Mesenchymal stem cell (in vitro differentiated cells and primary cell): ENCODE measurements at regions not wholly inside any gene's neighbourhood (a gene's known extent, or its start where the extent isn't known, plus 50 kb on each side); places are given as distances from the start of the nearest gene placed in this dataset.

Experiments used
- DNase-seq: peaks from one replicate; pipeline ENCODE4 v3.0.0-alpha.2; 2013
- H2AFZ ChIP-seq: one replicate; pipeline ENCODE4 v1.6.1; 2013; ENCODE audit warnings: low read depth, mild to moderate bottlenecking, control low read depth, inconsistent platforms, low read length, moderate library complexity
- H2AK5ac ChIP-seq: 2 replicates; pipeline ENCODE4 v1.6.1; 2013; ENCODE audit warnings: low read length, moderate library complexity, mild to moderate bottlenecking, inconsistent platforms; ENCODE audit not compliant: severe bottlenecking
- H2BK120ac ChIP-seq: one replicate; pipeline ENCODE4 v1.6.1; 2013; ENCODE audit warnings: low read depth, mild to moderate bottlenecking, inconsistent platforms, low read length, moderate library complexity
- H2BK12ac ChIP-seq, 2 experiments: one replicate each; pipeline ENCODE4 v1.6.1; 2013; ENCODE audit warnings: inconsistent platforms in 2 of 2, low read length in 2 of 2, mild to moderate bottlenecking in 2 of 2, moderate library complexity in 2 of 2, control low read depth in 1 of 2
- H2BK15ac ChIP-seq: one replicate; pipeline ENCODE4 v1.6.1; 2013; ENCODE audit warnings: mild to moderate bottlenecking, low read depth, inconsistent platforms; ENCODE audit not compliant: poor library complexity, severe bottlenecking
- H2BK5ac ChIP-seq: 2 replicates; pipeline ENCODE4 v1.6.1; 2013; ENCODE audit warnings: low read depth, mild to moderate bottlenecking, low read length, control low read depth, inconsistent platforms; ENCODE audit not compliant: poor library complexity, severe bottlenecking
- H3K14ac ChIP-seq, 2 experiments: one replicate each; pipeline ENCODE4 v1.6.1; 2013; ENCODE audit warnings: inconsistent platforms in 2 of 2, low read length in 2 of 2, control low read depth in 1 of 2, mild to moderate bottlenecking in 1 of 2, moderate library complexity in 1 of 2
- H3K18ac ChIP-seq, 2 experiments: one replicate each; pipeline ENCODE4 v1.6.1; 2013; ENCODE audit warnings: inconsistent platforms in 2 of 2, low read length in 2 of 2, control low read depth in 1 of 2, low read depth in 1 of 2, mild to moderate bottlenecking in 1 of 2
- H3K23ac ChIP-seq, 2 experiments: one replicate each; pipeline ENCODE4 v1.6.1; 2013; ENCODE audit warnings: inconsistent platforms in 2 of 2, low read length in 2 of 2, mild to moderate bottlenecking in 2 of 2, moderate library complexity in 2 of 2, control low read depth in 1 of 2
- H3K27ac ChIP-seq: 2 replicates; pipeline ENCODE4 v1.5.1; 2013; ENCODE audit warnings: mild to moderate bottlenecking, moderate library complexity, low read length, control low read depth, inconsistent platforms; ENCODE audit not compliant: poor library complexity, severe bottlenecking
- H3K27me3 ChIP-seq, 2 experiments: 2 replicates each; pipeline versions ENCODE4 v1.6.1 to v1.7.0; 2013; ENCODE audit warnings: low read length in 2 of 2, mild to moderate bottlenecking in 2 of 2, moderate library complexity in 2 of 2, control low read depth in 1 of 2, inconsistent platforms in 1 of 2; ENCODE audit not compliant: control insufficient read depth in 1 of 2, insufficient read depth in 1 of 2
- H3K36me3 ChIP-seq, 2 experiments: 2 replicates each; pipeline versions ENCODE4 v1.6.1 to v1.7.0; 2013; ENCODE audit warnings: low read length in 2 of 2, control low read depth in 1 of 2, inconsistent platforms in 1 of 2, low read depth in 1 of 2, mild to moderate bottlenecking in 1 of 2; ENCODE audit not compliant: insufficient read depth in 2 of 2, control insufficient read depth in 1 of 2
- H3K4ac ChIP-seq, 2 experiments: one replicate each; pipeline ENCODE4 v1.6.1; 2013; ENCODE audit warnings: inconsistent platforms in 2 of 2, low read length in 2 of 2, mild to moderate bottlenecking in 2 of 2, moderate library complexity in 2 of 2, control low read depth in 1 of 2, low read depth in 1 of 2
- H3K4me1 ChIP-seq: 2 replicates; pipeline ENCODE4 v1.6.1; 2013; ENCODE audit warnings: low read depth, low read length, control low read depth; ENCODE audit not compliant: control insufficient read depth, insufficient read depth
- H3K4me2 ChIP-seq: 2 replicates; pipeline ENCODE4 v1.6.1; 2013; ENCODE audit warnings: low read length, mild to moderate bottlenecking, inconsistent platforms; ENCODE audit not compliant: poor library complexity, severe bottlenecking
- H3K4me3 ChIP-seq, 2 experiments: 2 replicates each; pipeline versions ENCODE4 v1.5.1 to v1.7.0; 2013; ENCODE audit warnings: low read length in 2 of 2, mild to moderate bottlenecking in 2 of 2, control low read depth in 1 of 2, low read depth in 1 of 2; ENCODE audit not compliant: insufficient read depth in 1 of 2
- H3K79me1 ChIP-seq: replicated peaks from 2 replicates; pipeline ENCODE4 v1.6.1; 2013; ENCODE audit warnings: mild to moderate bottlenecking, control low read depth, low read length, inconsistent platforms; ENCODE audit not compliant: poor library complexity, severe bottlenecking
- H3K9ac ChIP-seq: 2 replicates; pipeline ENCODE4 v1.7.0; 2013; ENCODE audit warnings: mild to moderate bottlenecking, low read length, moderate library complexity
- H3K9me3 ChIP-seq: 2 replicates; pipeline ENCODE4 v1.7.0; 2013; ENCODE audit warnings: mild to moderate bottlenecking, low read length; ENCODE audit not compliant: control insufficient read depth
- H4K8ac ChIP-seq: one replicate; pipeline ENCODE4 v1.6.1; 2013; ENCODE audit warnings: inconsistent platforms, mild to moderate bottlenecking, low read length, moderate library complexity
- H4K91ac ChIP-seq: one replicate; pipeline ENCODE4 v1.6.1; 2013; ENCODE audit warnings: mild to moderate bottlenecking, low read length, inconsistent platforms
- WGBS: methylation state at CpG from one replicate; pipeline ENCODE4 v1.1.7; 2013; ENCODE audit warnings: mixed read lengths; 5-methylcytosine and 5-hydroxymethylcytosine counted together

DNA sequence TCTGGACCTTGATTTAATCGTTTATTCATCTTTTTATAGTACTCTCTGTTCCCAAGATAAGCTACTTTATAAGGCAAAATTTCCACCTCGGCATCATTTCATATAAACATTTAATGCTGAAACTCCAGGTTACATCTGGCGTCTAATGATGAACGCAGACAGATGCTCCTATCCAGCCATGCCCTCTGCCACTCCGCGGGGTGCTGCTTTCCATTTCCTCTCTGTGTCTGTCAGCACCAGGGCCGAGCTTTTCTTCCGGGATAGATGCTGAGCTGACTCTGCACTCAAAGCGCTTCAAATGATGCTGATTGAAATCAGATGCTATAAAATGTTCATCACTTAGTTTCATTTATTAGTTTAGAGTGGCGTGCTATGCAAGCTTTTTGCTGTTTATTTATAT is 80.5 kb upstream of the HELT start:
- H3K18ac ChIP-seq = no peak overlapping the region
- H3K27me3 ChIP-seq = peaks cover 0 to 25% of the 10 kb centered on the region in 2 experiments
- no peak overlapping the region for H2BK5ac ChIP-seq
- no peak overlapping the region for H4K91ac ChIP-seq
- H3K27ac ChIP-seq = no peak overlapping the region
- H3K14ac ChIP-seq = no peak overlapping the region
- no peak overlapping the region for H4K8ac ChIP-seq
- H3K4me2 ChIP-seq = no peak overlapping the region
- H3K4me1 ChIP-seq = no peaks in the 10 kb centered on the region
- H2BK12ac ChIP-seq = no peak overlapping the region
- H3K4ac ChIP-seq = no peak overlapping the region
- H3K23ac ChIP-seq = no peak overlapping the region
- H3K36me3 ChIP-seq = no peaks in the 10 kb centered on the region
- no peak overlapping the region for H2BK15ac ChIP-seq
- H2BK120ac ChIP-seq = no peak overlapping the region
- H3K79me1 ChIP-seq = no peaks in the 10 kb centered on the region
- H3K9me3 ChIP-seq = peaks cover 4% of the 10 kb centered on the region
- no peak overlapping the region for H3K4me3 ChIP-seq
- no peak overlapping the region for H2AK5ac ChIP-seq
- H2AFZ ChIP-seq = no peak overlapping the region
- DNase-seq = no peak
- 52% methylated on average over 8 of the region's 10 CpGs for WGBS
- no peak overlapping the region for H3K9ac ChIP-seq

DNA sequence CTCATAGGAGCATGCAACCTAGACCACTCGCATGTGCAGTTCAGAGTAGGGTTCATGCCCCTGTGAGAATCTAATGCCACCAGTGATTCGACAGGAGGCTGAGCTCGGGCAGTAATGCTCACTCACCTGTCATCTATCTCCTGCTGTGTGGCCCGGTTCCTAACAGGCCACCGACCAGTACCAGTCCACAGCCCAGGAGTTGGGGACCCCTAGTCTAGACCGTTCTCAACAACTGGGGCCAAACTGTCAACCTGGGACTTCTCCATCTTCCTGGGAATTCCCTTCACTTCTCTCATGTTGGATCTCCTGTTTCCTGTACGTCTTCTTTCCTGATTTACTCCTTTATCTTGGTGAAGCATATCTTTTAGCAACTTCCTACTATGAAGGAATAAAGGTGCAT is 79.4 kb upstream of the HELT start:
- Histone ChIP-seq H3K14ac (peak overlapping the region in 1 of 2 experiments; percentile 12), H3K9ac (no peak overlapping the region), H2BK5ac (no peak overlapping the region), H3K9me3 (peaks cover 4% of the 10 kb centered on the region), H4K8ac (no peak overlapping the region), H3K18ac (no peak overlapping the region), H2BK15ac (no peak overlapping the region), H3K36me3 (no peaks in the 10 kb centered on the region), H3K27ac (no peak overlapping the region), H3K79me1 (no peaks in the 10 kb centered on the region), H3K23ac (no peak overlapping the region), H2AK5ac (no peak overlapping the region), H3K4me2 (no peak overlapping the region), H2BK12ac (no peak overlapping the region), H2BK120ac (no peak overlapping the region), H3K27me3 (peaks cover 0 to 25% of the 10 kb centered on the region in 2 experiments), H3K4ac (no peak overlapping the region), H3K4me3 (no peak overlapping the region), H2AFZ (no peak overlapping the region), H4K91ac (no peak overlapping the region), H3K4me1 (no peaks in the 10 kb centered on the region)
- 79% methylated on average over 6 of the region's 7 CpGs for WGBS
- DNase-seq = no peak

DNA sequence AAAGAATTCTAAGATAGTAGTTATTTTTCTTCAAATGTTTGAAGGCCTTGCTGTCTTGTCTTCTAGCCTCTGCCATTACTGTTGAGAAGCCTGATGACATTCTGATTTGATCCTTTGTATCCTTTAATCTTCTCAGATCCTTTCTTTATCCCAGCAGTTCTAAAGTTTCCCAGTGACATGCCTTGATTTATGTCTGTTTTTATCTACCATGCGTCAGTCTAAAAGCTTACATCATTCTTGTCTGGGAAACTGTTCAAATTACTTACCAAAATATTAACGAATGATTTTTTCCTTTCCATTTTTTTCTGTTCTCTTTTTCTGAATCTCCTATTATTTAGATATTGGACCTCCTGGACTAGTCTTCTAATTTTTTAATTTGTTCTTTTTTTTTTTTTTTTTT is 78.3 kb upstream of the HELT start:
- peaks cover 4% of the 10 kb centered on the region for H3K9me3 ChIP-seq

DNA sequence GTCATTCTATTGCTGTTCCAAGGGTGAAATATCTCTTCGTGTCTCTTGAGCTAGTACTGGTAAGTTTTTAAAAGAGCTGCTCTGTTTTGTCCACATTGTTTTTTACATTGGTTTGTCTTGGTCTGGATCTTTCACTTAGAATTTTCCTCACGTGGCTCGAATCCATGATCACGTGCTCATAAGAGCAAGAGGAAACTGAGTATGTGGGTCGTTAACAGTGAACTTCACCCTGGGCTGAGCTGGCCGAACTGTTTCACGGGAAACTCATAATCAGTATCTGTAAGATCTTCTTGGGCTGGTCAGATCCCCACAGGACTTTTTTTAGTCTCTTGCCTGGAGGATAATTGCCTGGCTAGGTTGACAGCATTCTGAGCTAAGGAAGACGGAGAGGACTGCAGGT is 77.8 kb upstream of the HELT start:
- H2BK15ac ChIP-seq = no peak overlapping the region
- no peak for DNase-seq
- H3K4ac ChIP-seq = no peak overlapping the region
- H2AFZ ChIP-seq = no peak overlapping the region
- 71% methylated on average over 7 of the region's 8 CpGs for WGBS
- H3K27me3 ChIP-seq = peaks cover 0 to 28% of the 10 kb centered on the region in 2 experiments
- H2BK120ac ChIP-seq = no peak overlapping the region
- peaks cover 4% of the 10 kb centered on the region for H3K9me3 ChIP-seq
- H4K91ac ChIP-seq = no peak overlapping the region
- no peaks in the 10 kb centered on the region for H3K79me1 ChIP-seq
- no peak overlapping the region for H3K23ac ChIP-seq
- H2AK5ac ChIP-seq = no peak overlapping the region
- no peak overlapping the region for H3K27ac ChIP-seq
- no peak overlapping the region for H2BK12ac ChIP-seq
- no peaks in the 10 kb centered on the region for H3K4me1 ChIP-seq
- H2BK5ac ChIP-seq = no peak overlapping the region
- H3K4me3 ChIP-seq = no peak overlapping the region
- no peaks in the 10 kb centered on the region for H3K36me3 ChIP-seq
- H3K14ac ChIP-seq = no peak overlapping the region
- no peak overlapping the region for H4K8ac ChIP-seq
- no peak overlapping the region for H3K4me2 ChIP-seq
- H3K9ac ChIP-seq = no peak overlapping the region
- H3K18ac ChIP-seq = no peak overlapping the region

More for the DNA sequence above, 78.3 kb upstream of the HELT start:
- Histone ChIP-seq H3K4ac (no peak overlapping the region), H2AK5ac (no peak overlapping the region), H3K4me1 (no peaks in the 10 kb centered on the region), H2BK120ac (no peak overlapping the region), H3K14ac (no peak overlapping the region), H2BK12ac (no peak overlapping the region), H2BK15ac (no peak overlapping the region), H3K23ac (no peak overlapping the region), H3K18ac (no peak overlapping the region), H2AFZ (no peak overlapping the region), H3K27ac (no peak overlapping the region), H2BK5ac (no peak overlapping the region), H3K9ac (no peak overlapping the region), H4K8ac (no peak overlapping the region), H3K36me3 (no peaks in the 10 kb centered on the region), H3K79me1 (no peaks in the 10 kb centered on the region), H3K4me3 (no peak overlapping the region), H4K91ac (no peak overlapping the region), H3K27me3 (peaks cover 0 to 28% of the 10 kb centered on the region in 2 experiments), H3K4me2 (no peak overlapping the region)
- DNase-seq = no peak
- 84% methylated on average over 1 of the region's 2 CpGs for WGBS
